OCI-LY3 (cell line): ENCODE measurements at regions not wholly inside any gene's neighbourhood (a gene's known extent, or its start where the extent isn't known, plus 50 kb on each side); places are given as distances from the start of the nearest gene placed in this dataset.
A peak's percentile ranks its signal among the peaks of the same experiment; 100 is the strongest.

ENCODE experiments used
- H2AFZ ChIP-seq: fragments of 200-600, 300-600 bp; shearing (Covaris generic); 2 replicates; pipeline ENCODE4 v1.6.0; 2014; ENCODE audit warnings: antibody characterized with exemption, low read depth, low read length
- H3K27ac ChIP-seq: fragments of 200-600, 300-600 bp; sonication (generic); 2 replicates; pipeline ENCODE4 v1.5.1; 2014; ENCODE audit warnings: mild to moderate bottlenecking, low read length, moderate library complexity, mixed read lengths
- H3K27me3 ChIP-seq: fragments of 200-600, 300-600 bp; sonication (generic); 2 replicates; pipeline ENCODE4 v1.6.1; 2014; ENCODE audit warnings: low read depth, low read length, mixed read lengths
- H3K36me3 ChIP-seq: fragments of 200-600, 300-600 bp; sonication (generic); replicated peaks from 2 replicates; pipeline ENCODE3; 2014; ENCODE audit warnings: low read depth, low read length, mixed read lengths
- H3K4me1 ChIP-seq: fragments of 300-600, 200-600 bp; sonication (generic); 2 replicates; pipeline ENCODE4 v1.6.1; 2014; ENCODE audit warnings: low read length, mixed read lengths
- H3K4me2 ChIP-seq: fragments of 200-600, 300-600 bp; sonication (generic); 2 replicates; pipeline ENCODE4 v1.6.1; 2014; ENCODE audit warnings: low read length, mixed read lengths
- H3K4me3 ChIP-seq: fragments of 300-600, 200-600 bp; sonication (generic); 2 replicates; pipeline ENCODE4 v1.5.1; 2014; ENCODE audit warnings: antibody characterized with exemption, mild to moderate bottlenecking, low read length, moderate library complexity
- H3K79me2 ChIP-seq: fragments of 300-600, 200-600 bp; shearing (Covaris generic); 2 replicates; pipeline ENCODE4 v1.6.1; 2014; ENCODE audit warnings: mild to moderate bottlenecking, low read length, mixed read lengths
- H3K9ac ChIP-seq: fragments of 300-600, 200-600 bp; shearing (Covaris generic); 2 replicates; pipeline ENCODE4 v1.6.0; 2014; ENCODE audit warnings: mild to moderate bottlenecking, low read length, moderate library complexity
- H3K9me3 ChIP-seq: fragments of 200-600, 300-600 bp; shearing (Covaris generic); 2 replicates; pipeline ENCODE4 v1.6.1; 2014; ENCODE audit warnings: low read length, mixed read lengths; ENCODE audit not compliant: insufficient read depth
- H4K20me1 ChIP-seq: fragments of 200-600, 300-600 bp; sonication (generic); 2 replicates; pipeline ENCODE4 v1.6.1; 2016; ENCODE audit warnings: low read length, mixed read lengths; ENCODE audit not compliant: insufficient read depth
- EZH2phosphoT487 ChIP-seq: fragments of 200-600 bp; shearing (Covaris generic); IDR thresholded peaks from 2 replicates; pipeline ENCODE4 v1.6.1; 2018; ENCODE audit warnings: antibody characterized with exemption, mixed run types, low read depth
- TF ChIP-seq, protein P1 (sequence below): fragments of 200-600, 300-600 bp; sonication (generic); IDR thresholded peaks from 2 replicates; pipeline ENCODE4 v1.5.1; 2014; ENCODE audit warnings: antibody characterized with exemption, low read length, low read depth

DNA sequence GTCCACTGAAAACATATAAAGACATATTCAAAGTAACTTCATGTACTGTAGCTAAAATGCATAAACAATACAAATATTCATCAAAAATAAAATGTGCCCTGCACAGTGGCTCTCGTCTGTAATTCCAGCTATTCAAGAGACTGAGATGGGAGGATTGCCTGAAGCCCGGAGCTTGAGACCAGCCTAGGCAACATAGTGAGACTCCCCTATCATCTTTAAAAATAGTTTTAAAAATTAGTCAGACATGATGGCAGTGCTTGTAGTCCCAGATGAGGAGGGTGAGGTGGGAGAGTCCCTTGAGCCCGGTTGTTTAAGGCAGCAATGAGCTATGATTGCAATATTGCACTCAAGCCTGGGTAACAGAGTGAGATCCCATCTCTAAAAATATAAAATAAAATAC, 534.1 kb downstream of the ANXA1 start:
- no peak for TF ChIP-seq EZH2phosphoT487
- TF ChIP-seq, protein P1, sequence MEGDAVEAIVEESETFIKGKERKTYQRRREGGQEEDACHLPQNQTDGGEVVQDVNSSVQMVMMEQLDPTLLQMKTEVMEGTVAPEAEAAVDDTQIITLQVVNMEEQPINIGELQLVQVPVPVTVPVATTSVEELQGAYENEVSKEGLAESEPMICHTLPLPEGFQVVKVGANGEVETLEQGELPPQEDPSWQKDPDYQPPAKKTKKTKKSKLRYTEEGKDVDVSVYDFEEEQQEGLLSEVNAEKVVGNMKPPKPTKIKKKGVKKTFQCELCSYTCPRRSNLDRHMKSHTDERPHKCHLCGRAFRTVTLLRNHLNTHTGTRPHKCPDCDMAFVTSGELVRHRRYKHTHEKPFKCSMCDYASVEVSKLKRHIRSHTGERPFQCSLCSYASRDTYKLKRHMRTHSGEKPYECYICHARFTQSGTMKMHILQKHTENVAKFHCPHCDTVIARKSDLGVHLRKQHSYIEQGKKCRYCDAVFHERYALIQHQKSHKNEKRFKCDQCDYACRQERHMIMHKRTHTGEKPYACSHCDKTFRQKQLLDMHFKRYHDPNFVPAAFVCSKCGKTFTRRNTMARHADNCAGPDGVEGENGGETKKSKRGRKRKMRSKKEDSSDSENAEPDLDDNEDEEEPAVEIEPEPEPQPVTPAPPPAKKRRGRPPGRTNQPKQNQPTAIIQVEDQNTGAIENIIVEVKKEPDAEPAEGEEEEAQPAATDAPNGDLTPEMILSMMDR: no peak
- H3K4me2 ChIP-seq: no peak overlapping the region

DNA sequence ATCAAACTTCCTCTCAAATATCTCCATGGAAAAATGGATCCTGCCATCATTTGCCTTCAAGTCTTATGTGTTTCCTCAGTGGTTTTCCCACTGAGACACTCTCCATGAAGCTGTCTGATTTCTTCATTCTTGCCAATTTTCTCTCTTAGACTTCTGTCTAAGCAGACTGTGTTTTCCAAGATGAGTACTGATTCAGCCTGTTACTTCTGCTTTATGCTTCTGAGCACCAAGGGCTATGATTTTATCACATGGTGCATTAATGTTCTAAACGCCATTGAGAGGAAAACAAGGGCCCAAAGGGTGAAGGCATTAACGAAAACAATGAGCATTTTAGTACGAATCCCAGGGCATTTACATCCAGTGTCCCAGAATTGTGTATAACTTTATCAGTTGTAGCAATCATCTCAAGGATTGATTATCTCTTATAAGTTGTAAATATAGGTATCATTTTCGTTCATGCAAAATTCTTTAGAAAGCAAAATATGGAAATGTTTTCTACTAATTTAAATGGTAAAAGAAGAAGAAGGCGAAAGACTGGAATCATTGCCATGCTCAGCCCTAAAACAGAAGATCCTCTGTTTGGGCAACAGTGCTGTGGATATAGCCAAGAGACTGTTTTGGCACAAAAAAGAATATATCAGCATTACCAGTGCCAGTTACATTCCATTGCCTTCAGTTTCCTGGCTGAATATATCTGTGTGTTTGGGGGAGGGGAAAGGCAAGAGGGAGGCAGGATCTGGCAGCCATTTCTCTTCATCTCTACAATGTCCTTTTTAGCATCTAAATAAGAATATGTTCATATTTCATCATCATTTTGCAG, 537.6 kb downstream of the ANXA1 start:
- Histone ChIP-seq H3K27me3 (no peaks in the 10 kb centered on the region), H3K4me3 (no peak overlapping the region)

More for the DNA sequence above, 534.1 kb downstream of the ANXA1 start:
- H3K36me3 ChIP-seq: no peaks in the 10 kb centered on the region
- no peaks in the 10 kb centered on the region for H3K4me1 ChIP-seq
- no peaks in the 10 kb centered on the region for H4K20me1 ChIP-seq
- no peak overlapping the region for H3K4me3 ChIP-seq
- no peaks in the 10 kb centered on the region for H3K27me3 ChIP-seq
- no peak overlapping the region for H3K9ac ChIP-seq
- H3K9me3 ChIP-seq: no peaks in the 10 kb centered on the region
- H2AFZ ChIP-seq: no peak overlapping the region
- H3K79me2 ChIP-seq: no peaks in the 10 kb centered on the region
- no peak overlapping the region for H3K27ac ChIP-seq

DNA sequence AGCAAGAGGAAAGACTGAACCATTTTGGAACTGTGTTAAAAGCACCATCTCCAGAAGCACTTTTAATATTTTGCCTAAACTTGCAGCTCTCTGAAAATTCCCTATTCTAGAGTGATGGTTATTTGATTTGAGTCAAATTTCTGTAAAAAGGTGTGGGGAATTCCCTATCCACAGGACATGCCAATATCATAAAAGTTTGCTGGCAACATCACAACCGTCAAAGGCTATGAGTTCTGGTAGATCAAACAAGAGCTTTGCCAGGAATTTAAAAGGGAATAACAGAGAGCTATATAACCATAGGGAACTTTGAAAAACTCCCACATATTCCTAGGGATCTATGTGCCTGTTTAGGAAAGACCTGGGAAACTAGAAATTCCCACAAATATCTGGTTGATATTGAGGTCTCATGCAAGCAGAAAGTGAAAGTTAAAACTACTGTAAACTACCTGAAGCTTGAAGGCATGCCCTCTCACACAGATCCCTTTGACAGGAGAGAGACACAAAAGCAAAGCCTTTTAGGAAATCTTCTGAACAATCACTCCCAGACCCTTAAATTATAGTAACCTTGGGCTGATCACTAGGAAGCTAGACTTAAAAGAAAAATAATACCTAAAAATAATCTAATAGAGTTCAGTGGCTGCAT, 549.9 kb downstream of the ANXA1 start:
- H3K79me2 ChIP-seq: no peaks in the 10 kb centered on the region
- no peaks in the 10 kb centered on the region for H3K27me3 ChIP-seq
- H3K4me1 ChIP-seq: no peaks in the 10 kb centered on the region
- no peak overlapping the region for H3K27ac ChIP-seq
- H2AFZ ChIP-seq: peak overlapping the region; percentile 35; the same call in 1 of the 2 replicates
- peak overlapping the region; percentile 51 for H3K4me2 ChIP-seq
- H3K9me3 ChIP-seq: no peaks in the 10 kb centered on the region
- H3K4me3 ChIP-seq: peak overlapping the region; percentile 32; the same call in 1 of the 2 replicates
- no peaks in the 10 kb centered on the region for H4K20me1 ChIP-seq
- H3K9ac ChIP-seq: no peak overlapping the region
- TF ChIP-seq EZH2phosphoT487: no peak
- TF ChIP-seq, protein P1: no peak
- no peaks in the 10 kb centered on the region for H3K36me3 ChIP-seq

More for the DNA sequence above, 537.6 kb downstream of the ANXA1 start:
- Histone ChIP-seq H3K4me1 (no peaks in the 10 kb centered on the region), H3K9me3 (no peaks in the 10 kb centered on the region), H3K79me2 (no peaks in the 10 kb centered on the region), H4K20me1 (no peaks in the 10 kb centered on the region), H3K36me3 (no peaks in the 10 kb centered on the region), H3K27ac (no peak overlapping the region), H3K9ac (no peak overlapping the region), H2AFZ (no peak overlapping the region), H3K4me2 (no peak overlapping the region)
- TF ChIP-seq, protein P1: no peak
- no peak for TF ChIP-seq EZH2phosphoT487

DNA sequence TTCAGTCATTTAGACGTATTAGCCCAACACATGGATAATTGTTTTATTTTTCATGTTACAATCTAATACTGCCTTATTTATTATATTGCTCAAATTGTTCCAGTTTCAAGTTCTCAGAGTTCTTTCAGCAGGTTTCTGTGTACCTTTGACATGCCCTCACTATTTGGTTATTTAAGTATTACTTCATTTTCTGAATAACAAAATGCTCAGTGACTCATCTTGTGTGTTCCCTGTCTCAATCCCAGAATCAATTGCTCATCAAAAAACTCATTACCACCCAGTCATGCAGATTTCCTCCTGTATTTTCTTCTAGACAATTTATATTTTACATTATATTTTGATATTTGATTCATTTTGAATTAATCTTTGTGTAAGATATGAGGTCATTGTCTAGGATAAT, 562.6 kb downstream of the ANXA1 start:
- Histone ChIP-seq H2AFZ (no peak overlapping the region), H3K4me1 (peaks cover 4% of the 10 kb centered on the region), H3K36me3 (no peaks in the 10 kb centered on the region), H4K20me1 (no peaks in the 10 kb centered on the region), H3K27ac (no peak overlapping the region), H3K9me3 (no peaks in the 10 kb centered on the region), H3K4me2 (no peak overlapping the region), H3K4me3 (no peak overlapping the region), H3K9ac (no peak overlapping the region), H3K27me3 (no peaks in the 10 kb centered on the region), H3K79me2 (no peaks in the 10 kb centered on the region)
- no peak for TF ChIP-seq EZH2phosphoT487
- TF ChIP-seq, protein P1: no peak
